ENCODE measurements at regions not wholly inside any gene's neighbourhood (a gene's known extent, or its start where the extent isn't known, plus 50 kb on each side); places are given as distances from the start of the nearest gene placed in this dataset.
A peak's percentile ranks its signal among the peaks of the same experiment; 100 is the strongest.

GRCh38 chr2:64318476-64318748 is 135.6 kb upstream of the LGALSL start:
- TF ChIP-seq CTCF (IDR thresholded peaks at IDR 0.05; ENCODE audit: low read depth, low read length): no peak
- DNase-seq (ENCODE audit: low read depth in 2 of 2): no peak
- no peak overlapping the region for H3K4me3 ChIP-seq (replicated peaks in 1 of 2; ENCODE audit: low read depth in 2 of 2, low read length in 2 of 2)

GRCh38 chr2:64319896-64320295 is 134.1 kb upstream of the LGALSL start:
- DNase-seq (ENCODE audit: low read depth in 2 of 2): no peak
- no peak for TF ChIP-seq CTCF (IDR thresholded peaks at IDR 0.05; ENCODE audit: low read depth, low read length)
- H3K4me3 ChIP-seq (replicated peaks in 1 of 2; ENCODE audit: low read depth in 2 of 2, low read length in 2 of 2): no peak overlapping the region

- no peak overlapping the region for H3K4me3 ChIP-seq (replicated peaks in 1 of 2; ENCODE audit: low read depth in 2 of 2, low read length in 2 of 2)
- no peak for DNase-seq (ENCODE audit: low read depth in 2 of 2)
- TF ChIP-seq CTCF (IDR thresholded peaks at IDR 0.05; ENCODE audit: low read depth, low read length): no peak
These were observed 131.5 kb upstream of the LGALSL start for GRCh38 chr2:64322433-64322832.

- TF ChIP-seq CTCF (IDR thresholded peaks at IDR 0.05; ENCODE audit: low read depth, low read length): no peak
- no peak for DNase-seq (ENCODE audit: low read depth in 2 of 2)
- no peak overlapping the region for H3K4me3 ChIP-seq (replicated peaks in 1 of 2; ENCODE audit: low read depth in 2 of 2, low read length in 2 of 2)
These were observed 130.8 kb upstream of the LGALSL start for GRCh38 chr2:64323197-64323596.

GRCh38 chr2:64324746-64325410 is 129.1 kb upstream of the LGALSL start:
- H3K4me3 ChIP-seq (replicated peaks in 1 of 2; ENCODE audit: low read depth in 2 of 2, low read length in 2 of 2): no peak overlapping the region
- no peak for DNase-seq (ENCODE audit: low read depth in 2 of 2)
- TF ChIP-seq CTCF (IDR thresholded peaks at IDR 0.05; ENCODE audit: low read depth, low read length): no peak

- no peak overlapping the region for H3K4me3 ChIP-seq (replicated peaks in 1 of 2; ENCODE audit: low read depth in 2 of 2, low read length in 2 of 2)
- peak in 1 of 2 donors; percentile 46 for DNase-seq (ENCODE audit: low read depth in 2 of 2)
- no peak for TF ChIP-seq CTCF (IDR thresholded peaks at IDR 0.05; ENCODE audit: low read depth, low read length)
These were observed 128.5 kb upstream of the LGALSL start for GRCh38 chr2:64325477-64325851.
